HG03196 (cell line): ENCODE measurements at regions not wholly inside any gene's neighbourhood (a gene's known extent, or its start where the extent isn't known, plus 50 kb on each side); places are given as distances from the start of the nearest gene placed in this dataset.
"Not testable (repeated sequence)": the region's sequence is repeated elsewhere in the genome, so short reads cannot be mapped to it uniquely, and the experiment has no call there.

Experiments used
- ATAC-seq: cut with Tn5 transposase; IDR thresholded peaks from one replicate; pipeline ENCODE4 v1.9.1; 2021; ENCODE audit not compliant: unreplicated experiment

- no peak for ATAC-seq
Observed at GRCh38 chr3:164779816-164780215, 298.5 kb downstream of the SI start.

GRCh38 chr3:164752812-164753211 lies 325.5 kb downstream of the SI start:
- no peak for ATAC-seq

- no peak for ATAC-seq
Observed at GRCh38 chr3:164748626-164749025, 329.7 kb downstream of the SI start.

- no peak for ATAC-seq
Observed at GRCh38 chr3:164741869-164742268, 336.4 kb downstream of the SI start.

GRCh38 chr3:164737174-164737573 lies 341.1 kb downstream of the SI start:
- no peak for ATAC-seq

- ATAC-seq: no peak
Observed at GRCh38 chr3:164732166-164732565, 346.1 kb downstream of the SI start.

- ATAC-seq: no peak
Observed at GRCh38 chr3:164730815-164731360, 347.4 kb downstream of the SI start.

- ATAC-seq: no peak
Observed at GRCh38 chr3:164723396-164723795, 354.9 kb downstream of the SI start.

- not testable (repeated sequence) for ATAC-seq
Observed at GRCh38 chr3:164702808-164703207, 375.5 kb downstream of the SI start.

- ATAC-seq: no peak
Observed at GRCh38 chr3:164687902-164688301, 390.4 kb downstream of the SI start.

GRCh38 chr3:164687211-164687610 lies 391.1 kb downstream of the SI start:
- ATAC-seq: no peak

- ATAC-seq: no peak
Observed at GRCh38 chr3:164683489-164683888, 394.8 kb downstream of the SI start.

- no peak for ATAC-seq
Observed at GRCh38 chr3:164679245-164679644, 399.1 kb downstream of the SI start.

GRCh38 chr3:164677317-164677716 lies 401.0 kb downstream of the SI start:
- ATAC-seq: no peak

- ATAC-seq: no peak
Observed at GRCh38 chr3:164673738-164674137, 404.6 kb downstream of the SI start.

- no peak for ATAC-seq
Observed at GRCh38 chr3:164658125-164658524, 420.2 kb downstream of the SI start.

GRCh38 chr3:164657631-164658030 lies 420.7 kb downstream of the SI start:
- no peak for ATAC-seq

GRCh38 chr3:164655462-164655861 lies 422.8 kb downstream of the SI start:
- no peak for ATAC-seq

- no peak for ATAC-seq
Observed at GRCh38 chr3:164641071-164641470, 437.2 kb downstream of the SI start.

GRCh38 chr3:164640591-164640990 lies 437.7 kb downstream of the SI start:
- ATAC-seq: no peak

- ATAC-seq: no peak
Observed at GRCh38 chr3:164620956-164621355, 457.3 kb downstream of the SI start.

- no peak for ATAC-seq
Observed at GRCh38 chr3:164620423-164620822, 457.9 kb downstream of the SI start.

GRCh38 chr3:164612751-164613150 lies 465.5 kb downstream of the SI start:
- ATAC-seq: no peak
